Prostate gland (tissue), 2 donors: ENCODE measurements at regions not wholly inside any gene's neighbourhood (a gene's known extent, or its start where the extent isn't known, plus 50 kb on each side); places are given as distances from the start of the nearest gene placed in this dataset.

Experiments used
- CTCF ChIP-seq, 4 experiments: fragments of 200-600 bp in 2 of 4; fragments of 450-650 bp in 2 of 4; sonication (generic) in 2 of 4; IDR thresholded peaks; 1 replicate in 3 of 4; 2 replicates in 1 of 4; pipeline ENCODE4 v1.5.1; 2016 to 2019; ENCODE audit warnings: antibody characterized with exemption in 4 of 4, mild to moderate bottlenecking in 2 of 4, moderate library complexity in 2 of 4
- POLR2AphosphoS5 ChIP-seq: sonication (generic); formaldehyde crosslinking; IDR thresholded peaks from one replicate; pipeline ENCODE4 v1.6.1; 2017; ENCODE audit warnings: antibody characterized with exemption

DNA sequence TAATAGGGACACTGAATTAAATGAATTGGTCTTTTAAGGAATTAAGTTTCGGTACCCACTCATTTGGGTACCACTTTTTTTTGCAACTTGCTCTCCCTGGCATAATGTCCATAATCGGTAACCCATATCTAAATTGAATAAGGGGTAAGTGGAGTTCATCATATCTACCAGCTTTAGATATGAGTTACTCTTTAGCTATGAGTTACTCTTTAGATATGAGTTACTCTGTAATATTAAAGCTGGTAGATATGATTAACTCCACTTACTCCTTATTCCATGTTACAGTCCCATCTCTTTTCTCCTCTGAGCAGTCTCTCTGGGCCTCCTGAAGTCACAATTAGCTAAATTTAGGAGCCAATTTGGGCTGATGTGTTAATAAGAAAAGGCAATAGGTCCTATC, 85.7 kb downstream of the TEX13C start:
- TF ChIP-seq CTCF (IDR thresholded peaks at IDR 0.05) (no peak), POLR2AphosphoS5 (no peak)
